DOHH2 (cell line): ENCODE measurements at regions not wholly inside any gene's neighbourhood (a gene's known extent, or its start where the extent isn't known, plus 50 kb on each side); places are given as distances from the start of the nearest gene placed in this dataset.

Source experiments
- H3F3A ChIP-seq: fragments of 200-600 bp; sonication (generic), shearing (Covaris generic); 2 replicates; pipeline ENCODE4 v1.6.0; 2016; ENCODE audit warnings: antibody characterized with exemption, mild to moderate bottlenecking; ENCODE audit not compliant: control insufficient read depth, insufficient read depth
- H3K27ac ChIP-seq: fragments of 200-600 bp; sonication (generic); 2 replicates; pipeline ENCODE4 v1.5.1; 2014; ENCODE audit warnings: low read depth, mild to moderate bottlenecking, low read length, moderate library complexity
- H3K27me3 ChIP-seq: fragments of 200-600 bp; sonication (generic); 2 replicates; pipeline ENCODE4 v1.6.1; 2014; ENCODE audit warnings: mild to moderate bottlenecking, low read length, mixed read lengths; ENCODE audit not compliant: control insufficient read depth
- H3K36me3 ChIP-seq: fragments of 200-600 bp; sonication (generic); 2 replicates; pipeline ENCODE4 v1.6.1; 2014; ENCODE audit warnings: mild to moderate bottlenecking, low read length, moderate library complexity, mixed read lengths; ENCODE audit not compliant: control insufficient read depth
- H3K4me1 ChIP-seq: fragments of 200-600 bp; sonication (generic); 2 replicates; pipeline ENCODE4 v1.6.1; 2014; ENCODE audit warnings: mild to moderate bottlenecking, low read length, mixed read lengths; ENCODE audit not compliant: control insufficient read depth
- H3K4me2 ChIP-seq: fragments of 200-600 bp; sonication (generic); 2 replicates; pipeline ENCODE4 v1.6.0; 2014; ENCODE audit warnings: mild to moderate bottlenecking, low read length, moderate library complexity
- H3K4me3 ChIP-seq: fragments of 200-600 bp; sonication (generic); 2 replicates; pipeline ENCODE4 v1.5.1; 2014; ENCODE audit warnings: mild to moderate bottlenecking, low read length, mixed read lengths
- H3K79me2 ChIP-seq: fragments of 200-600 bp; sonication (generic); 2 replicates; pipeline ENCODE4 v1.6.1; 2014; ENCODE audit warnings: mild to moderate bottlenecking, low read length, mixed read lengths; ENCODE audit not compliant: control insufficient read depth
- H3K9me2 ChIP-seq: fragments of 200-600 bp; sonication (generic); replicated peaks from 2 replicates; pipeline ENCODE4 v1.6.1; 2014; ENCODE audit warnings: mild to moderate bottlenecking, low read length, mixed read lengths; ENCODE audit not compliant: control insufficient read depth
- H3K9me3 ChIP-seq: fragments of 200-600 bp; sonication (generic); 2 replicates; pipeline ENCODE4 v1.6.1; 2014; ENCODE audit warnings: antibody characterized with exemption, low read length, mixed read lengths; ENCODE audit not compliant: control insufficient read depth, insufficient read depth
- H4K20me1 ChIP-seq: fragments of 200-600 bp; sonication (generic); 2 replicates; pipeline ENCODE4 v1.6.0; 2014; ENCODE audit warnings: low read depth, mild to moderate bottlenecking, antibody characterized with exemption, low read length, moderate library complexity; ENCODE audit not compliant: control insufficient read depth, insufficient read depth
- CTCF ChIP-seq: fragments of 200-600 bp; sonication (generic); IDR thresholded peaks from one replicate; pipeline ENCODE4 v1.5.1; 2014; ENCODE audit warnings: antibody characterized with exemption, mild to moderate bottlenecking, low read depth, low read length; ENCODE audit not compliant: poor library complexity, severe bottlenecking
- EZH2phosphoT487 ChIP-seq: fragments of 200-600 bp; sonication (generic); IDR thresholded peaks from 2 replicates; pipeline ENCODE4 v1.6.1; 2017; ENCODE audit warnings: borderline replicate concordance, mild to moderate bottlenecking, antibody characterized with exemption, low read length, moderate library complexity, mixed read lengths

- Histone ChIP-seq H4K20me1 (no peaks in the 10 kb centered on the region), H3K9me2 (no peaks in the 10 kb centered on the region), H3K79me2 (no peaks in the 10 kb centered on the region), H3K27ac (no peak overlapping the region), H3F3A (no peaks in the 10 kb centered on the region), H3K9me3 (no peaks in the 10 kb centered on the region), H3K4me3 (no peak overlapping the region), H3K4me1 (no peaks in the 10 kb centered on the region), H3K36me3 (no peaks in the 10 kb centered on the region), H3K4me2 (no peak overlapping the region), H3K27me3 (no peaks in the 10 kb centered on the region)
- TF ChIP-seq CTCF (no peak), EZH2phosphoT487 (no peak)
Measured at GRCh38 chr4:180377741-180378140, 1865.5 kb upstream of the TENM3 start.

- Histone ChIP-seq H3K27ac (no peak overlapping the region), H3K27me3 (no peaks in the 10 kb centered on the region), H3K4me1 (no peaks in the 10 kb centered on the region), H3F3A (no peaks in the 10 kb centered on the region), H4K20me1 (no peaks in the 10 kb centered on the region), H3K4me3 (no peak overlapping the region), H3K79me2 (no peaks in the 10 kb centered on the region), H3K4me2 (no peak overlapping the region), H3K9me3 (no peaks in the 10 kb centered on the region), H3K36me3 (no peaks in the 10 kb centered on the region), H3K9me2 (no peaks in the 10 kb centered on the region)
- no peak for TF ChIP-seq EZH2phosphoT487
- TF ChIP-seq CTCF, result no peak
Measured at GRCh38 chr4:180380733-180381132, 1862.5 kb upstream of the TENM3 start.

GRCh38 chr4:180391613-180392012, 1851.6 kb upstream of the TENM3 start:
- Histone ChIP-seq H3K79me2 (no peaks in the 10 kb centered on the region), H3K4me1 (no peaks in the 10 kb centered on the region), H3K4me3 (no peak overlapping the region), H3K4me2 (no peak overlapping the region), H3K9me3 (no peaks in the 10 kb centered on the region), H3K27ac (no peak overlapping the region), H3K9me2 (no peaks in the 10 kb centered on the region), H3F3A (no peaks in the 10 kb centered on the region), H3K27me3 (no peaks in the 10 kb centered on the region), H4K20me1 (no peaks in the 10 kb centered on the region), H3K36me3 (no peaks in the 10 kb centered on the region)
- TF ChIP-seq CTCF (no peak), EZH2phosphoT487 (no peak)

- no peaks in the 10 kb centered on the region for H4K20me1 ChIP-seq
- no peaks in the 10 kb centered on the region for H3K9me3 ChIP-seq
- H3F3A ChIP-seq, result no peaks in the 10 kb centered on the region
- no peaks in the 10 kb centered on the region for H3K79me2 ChIP-seq
- no peaks in the 10 kb centered on the region for H3K9me2 ChIP-seq
- no peaks in the 10 kb centered on the region for H3K27me3 ChIP-seq
- TF ChIP-seq EZH2phosphoT487, result no peak
- TF ChIP-seq CTCF, result no peak
- H3K4me1 ChIP-seq, result no peaks in the 10 kb centered on the region
- no peak overlapping the region for H3K4me3 ChIP-seq
- no peak overlapping the region for H3K27ac ChIP-seq
- peak overlapping the region; percentile 16; the same call in 1 of the 2 replicates for H3K4me2 ChIP-seq
- H3K36me3 ChIP-seq, result no peaks in the 10 kb centered on the region
Measured at GRCh38 chr4:180394312-180394711, 1848.9 kb upstream of the TENM3 start.
